Loucy (cell line): ENCODE measurements at regions not wholly inside any gene's neighbourhood (a gene's known extent, or its start where the extent isn't known, plus 50 kb on each side); places are given as distances from the start of the nearest gene placed in this dataset.

ENCODE experiments used
- EZH2phosphoT487 ChIP-seq: fragments of 200-600 bp; IDR thresholded peaks from 2 replicates; pipeline ENCODE4 v1.6.1; 2018; ENCODE audit warnings: antibody characterized with exemption, mild to moderate bottlenecking, moderate library complexity, borderline replicate concordance
- TF ChIP-seq, protein P1 (sequence below): fragments of 200-600 bp; sonication (generic); conservative IDR thresholded peaks from 2 replicates; pipeline ENCODE4 v1.5.1; 2014; ENCODE audit warnings: mild to moderate bottlenecking, antibody characterized with exemption, low read length

DNA sequence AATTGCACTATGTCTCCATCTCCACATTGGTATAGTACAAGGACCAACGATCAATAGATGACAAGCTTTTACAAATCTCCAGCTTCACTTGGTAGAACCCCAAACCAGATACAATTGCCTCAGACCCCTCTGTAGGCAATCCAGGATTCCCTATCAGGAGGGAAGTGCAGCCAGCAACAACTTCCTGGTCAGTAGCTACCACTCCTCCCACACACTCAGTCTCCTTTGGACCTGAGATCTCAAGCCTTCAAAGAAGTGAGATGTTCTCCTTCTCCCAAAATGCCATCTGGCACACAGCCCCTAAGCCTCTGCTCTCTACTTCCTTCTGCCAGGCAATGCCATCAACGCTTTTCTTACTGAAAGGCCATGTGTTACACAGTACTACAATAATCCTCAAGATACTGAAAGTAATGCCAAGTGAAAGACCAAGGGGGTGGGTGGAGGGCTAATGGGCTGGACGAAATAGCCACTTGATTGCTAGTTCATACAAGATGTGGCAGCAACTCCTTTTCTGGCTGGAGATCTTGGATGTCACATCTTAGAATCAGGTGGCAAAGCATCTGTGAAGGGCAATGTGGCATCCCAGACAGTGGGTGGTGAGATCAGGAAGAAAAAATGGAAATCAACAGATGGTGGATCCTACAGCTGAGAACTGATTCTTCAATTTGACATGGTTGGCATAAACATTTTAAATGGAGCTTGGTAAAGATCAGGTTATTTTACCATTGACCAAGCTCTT lies 75.3 kb upstream of the ACP3 start:
- TF ChIP-seq, protein P1, sequence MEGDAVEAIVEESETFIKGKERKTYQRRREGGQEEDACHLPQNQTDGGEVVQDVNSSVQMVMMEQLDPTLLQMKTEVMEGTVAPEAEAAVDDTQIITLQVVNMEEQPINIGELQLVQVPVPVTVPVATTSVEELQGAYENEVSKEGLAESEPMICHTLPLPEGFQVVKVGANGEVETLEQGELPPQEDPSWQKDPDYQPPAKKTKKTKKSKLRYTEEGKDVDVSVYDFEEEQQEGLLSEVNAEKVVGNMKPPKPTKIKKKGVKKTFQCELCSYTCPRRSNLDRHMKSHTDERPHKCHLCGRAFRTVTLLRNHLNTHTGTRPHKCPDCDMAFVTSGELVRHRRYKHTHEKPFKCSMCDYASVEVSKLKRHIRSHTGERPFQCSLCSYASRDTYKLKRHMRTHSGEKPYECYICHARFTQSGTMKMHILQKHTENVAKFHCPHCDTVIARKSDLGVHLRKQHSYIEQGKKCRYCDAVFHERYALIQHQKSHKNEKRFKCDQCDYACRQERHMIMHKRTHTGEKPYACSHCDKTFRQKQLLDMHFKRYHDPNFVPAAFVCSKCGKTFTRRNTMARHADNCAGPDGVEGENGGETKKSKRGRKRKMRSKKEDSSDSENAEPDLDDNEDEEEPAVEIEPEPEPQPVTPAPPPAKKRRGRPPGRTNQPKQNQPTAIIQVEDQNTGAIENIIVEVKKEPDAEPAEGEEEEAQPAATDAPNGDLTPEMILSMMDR: no peak
- no peak for TF ChIP-seq EZH2phosphoT487
